ENCODE measurements at regions not wholly inside any gene's neighbourhood (a gene's known extent, or its start where the extent isn't known, plus 50 kb on each side); places are given as distances from the start of the nearest gene placed in this dataset.

DNA sequence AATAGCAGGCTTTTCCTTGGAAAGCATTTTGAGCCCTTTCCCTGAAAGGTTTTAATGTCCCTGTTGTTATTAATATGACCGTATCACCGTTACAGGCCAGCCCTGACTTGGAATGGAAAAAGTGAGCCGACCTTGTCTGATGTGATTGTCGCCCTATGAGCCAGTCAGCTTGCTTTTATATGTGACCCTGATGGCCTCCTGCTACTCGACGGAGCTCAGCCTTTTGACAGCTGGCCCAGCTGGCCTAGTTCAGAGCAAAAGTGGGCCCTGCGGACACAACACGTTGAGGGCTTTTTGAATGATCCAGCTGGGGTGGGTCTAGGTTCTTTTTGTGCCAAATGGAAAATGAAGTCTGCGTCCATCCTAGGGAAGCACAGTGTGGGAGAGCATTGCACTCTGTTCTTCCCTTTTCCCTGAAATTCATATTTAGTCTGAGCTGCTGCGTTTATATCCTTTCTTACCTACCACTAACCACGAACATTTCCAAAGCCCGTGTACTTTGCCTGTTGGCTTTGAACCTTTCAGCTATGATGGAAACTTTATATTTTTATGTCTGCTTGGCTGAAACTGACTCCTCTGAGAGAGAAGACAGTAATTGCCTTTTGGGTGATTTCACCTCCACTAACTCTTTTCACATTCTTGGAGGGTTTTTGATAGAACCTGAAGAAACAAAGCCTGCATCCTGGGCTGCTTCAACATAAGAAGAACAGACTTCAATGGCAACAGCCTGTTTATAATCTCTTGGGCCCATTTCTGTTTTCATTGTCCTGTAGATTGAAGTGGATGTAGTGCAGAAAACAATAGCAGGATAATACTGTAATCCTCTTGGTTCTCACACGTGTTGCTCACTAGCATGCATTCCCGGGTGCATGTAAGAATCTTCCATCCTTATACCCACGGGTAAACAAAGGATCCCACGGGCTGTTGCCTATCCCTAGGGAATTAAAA is 121.8 kb upstream of the HDGFL1 start:
- H3K27ac ChIP-seq = peak overlapping the region; percentile 76
- in situ Hi-C loops (cut with HindIII; ENCODE audit: low pct_ligation_motif_present, low sequenced_read_pairs) = no loop called here

DNA sequence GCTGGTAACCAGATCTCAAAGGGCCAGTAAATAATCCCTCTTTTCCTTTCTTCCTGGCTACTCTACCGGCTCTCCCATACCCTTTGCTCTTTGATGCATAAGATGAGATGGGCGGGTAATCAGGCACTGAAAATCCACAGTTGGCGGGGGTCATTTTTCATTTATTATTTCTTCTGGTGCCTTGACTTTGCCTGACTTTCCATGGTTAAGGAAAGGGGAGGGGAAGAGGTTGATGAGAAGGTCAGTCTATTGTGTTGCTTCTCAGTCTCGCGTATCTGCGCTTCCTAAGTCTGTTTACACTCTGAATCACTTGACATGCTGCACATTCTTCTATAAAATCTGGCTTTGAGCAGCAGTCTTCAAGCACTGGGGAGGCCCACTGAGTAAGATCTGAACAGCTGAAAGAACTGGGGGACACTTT is 121.1 kb upstream of the HDGFL1 start:
- H3K27me3 ChIP-seq (replicated peaks) = no peaks in the 10 kb centered on the region
- peak; percentile 93 for DNase-seq
- no peaks in the 10 kb centered on the region for H3K36me3 ChIP-seq (replicated peaks)
- peak overlapping the region; percentile 76 for H3K27ac ChIP-seq
- in situ Hi-C loops (cut with HindIII; ENCODE audit: low pct_ligation_motif_present, low sequenced_read_pairs) = no loop called here
- no peak overlapping the region for H3K4me3 ChIP-seq (ENCODE audit: low read depth, low read length)
- TF ChIP-seq, protein P1, sequence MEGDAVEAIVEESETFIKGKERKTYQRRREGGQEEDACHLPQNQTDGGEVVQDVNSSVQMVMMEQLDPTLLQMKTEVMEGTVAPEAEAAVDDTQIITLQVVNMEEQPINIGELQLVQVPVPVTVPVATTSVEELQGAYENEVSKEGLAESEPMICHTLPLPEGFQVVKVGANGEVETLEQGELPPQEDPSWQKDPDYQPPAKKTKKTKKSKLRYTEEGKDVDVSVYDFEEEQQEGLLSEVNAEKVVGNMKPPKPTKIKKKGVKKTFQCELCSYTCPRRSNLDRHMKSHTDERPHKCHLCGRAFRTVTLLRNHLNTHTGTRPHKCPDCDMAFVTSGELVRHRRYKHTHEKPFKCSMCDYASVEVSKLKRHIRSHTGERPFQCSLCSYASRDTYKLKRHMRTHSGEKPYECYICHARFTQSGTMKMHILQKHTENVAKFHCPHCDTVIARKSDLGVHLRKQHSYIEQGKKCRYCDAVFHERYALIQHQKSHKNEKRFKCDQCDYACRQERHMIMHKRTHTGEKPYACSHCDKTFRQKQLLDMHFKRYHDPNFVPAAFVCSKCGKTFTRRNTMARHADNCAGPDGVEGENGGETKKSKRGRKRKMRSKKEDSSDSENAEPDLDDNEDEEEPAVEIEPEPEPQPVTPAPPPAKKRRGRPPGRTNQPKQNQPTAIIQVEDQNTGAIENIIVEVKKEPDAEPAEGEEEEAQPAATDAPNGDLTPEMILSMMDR (IDR thresholded peaks at IDR 0.05; ENCODE audit: low read depth, low read length, missing control alignments) = no peak

More for the DNA sequence above, 121.8 kb upstream of the HDGFL1 start:
- no peaks in the 10 kb centered on the region for H3K27me3 ChIP-seq (replicated peaks)
- no peak for DNase-seq
- no peak overlapping the region for H3K4me3 ChIP-seq (ENCODE audit: low read depth, low read length)
- TF ChIP-seq, protein P1 (IDR thresholded peaks at IDR 0.05; ENCODE audit: low read depth, low read length, missing control alignments) = no peak
- H3K36me3 ChIP-seq (replicated peaks) = no peaks in the 10 kb centered on the region

DNA sequence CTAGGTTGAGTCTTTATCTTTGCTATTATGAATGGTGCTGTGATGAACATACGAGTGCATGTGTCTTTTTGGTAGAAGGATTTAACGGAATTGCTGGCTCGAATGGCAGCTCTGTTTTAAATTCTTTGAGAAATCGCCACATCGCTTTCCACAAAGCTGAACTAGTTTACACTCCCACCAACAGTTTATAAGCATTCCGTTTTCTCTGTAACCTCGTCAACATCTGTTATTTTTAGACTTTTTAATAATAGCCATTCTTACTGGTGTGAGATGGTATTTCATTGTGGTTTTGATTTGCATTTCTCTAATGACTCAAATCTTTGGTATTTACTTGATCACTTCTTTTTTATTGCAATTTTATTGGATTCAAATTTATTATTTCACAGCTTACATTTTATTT is 117.4 kb upstream of the HDGFL1 start:
- Histone ChIP-seq H3K27ac (no peak overlapping the region), H3K27me3 (replicated peaks) (no peaks in the 10 kb centered on the region), H3K36me3 (replicated peaks) (no peaks in the 10 kb centered on the region), H3K4me3 (ENCODE audit: low read depth, low read length) (no peak overlapping the region)
- DNase-seq = no peak
- in situ Hi-C loops (cut with HindIII; ENCODE audit: low pct_ligation_motif_present, low sequenced_read_pairs) = no loop called here
- TF ChIP-seq, protein P1 (IDR thresholded peaks at IDR 0.05; ENCODE audit: low read depth, low read length, missing control alignments) = no peak

DNA sequence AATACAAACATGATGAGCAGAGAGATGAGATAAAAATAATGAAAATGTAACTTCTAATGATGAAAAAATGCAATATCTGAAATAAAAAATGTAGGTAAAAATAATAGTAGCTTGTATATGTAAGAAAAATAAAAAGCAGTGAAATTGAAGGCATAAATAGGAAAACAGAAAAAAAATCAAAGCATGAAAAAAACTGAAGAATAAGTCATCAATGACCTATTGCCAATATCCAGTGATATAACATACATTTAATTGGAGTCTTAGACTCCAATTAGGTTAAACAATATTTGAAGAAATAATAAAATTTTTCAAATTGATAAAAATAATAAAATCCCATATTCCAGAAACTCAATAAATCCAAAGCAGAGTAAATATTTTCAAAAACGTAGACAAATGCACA is 114.0 kb upstream of the HDGFL1 start:
- in situ Hi-C loops (cut with HindIII; ENCODE audit: low pct_ligation_motif_present, low sequenced_read_pairs) = no loop called here
- no peak for DNase-seq
- Histone ChIP-seq H3K4me3 (ENCODE audit: low read depth, low read length) (no peak overlapping the region), H3K27me3 (replicated peaks) (no peaks in the 10 kb centered on the region), H3K36me3 (replicated peaks) (no peaks in the 10 kb centered on the region), H3K27ac (no peak overlapping the region)
- TF ChIP-seq, protein P1 (IDR thresholded peaks at IDR 0.05; ENCODE audit: low read depth, low read length, missing control alignments) = no peak

DNA sequence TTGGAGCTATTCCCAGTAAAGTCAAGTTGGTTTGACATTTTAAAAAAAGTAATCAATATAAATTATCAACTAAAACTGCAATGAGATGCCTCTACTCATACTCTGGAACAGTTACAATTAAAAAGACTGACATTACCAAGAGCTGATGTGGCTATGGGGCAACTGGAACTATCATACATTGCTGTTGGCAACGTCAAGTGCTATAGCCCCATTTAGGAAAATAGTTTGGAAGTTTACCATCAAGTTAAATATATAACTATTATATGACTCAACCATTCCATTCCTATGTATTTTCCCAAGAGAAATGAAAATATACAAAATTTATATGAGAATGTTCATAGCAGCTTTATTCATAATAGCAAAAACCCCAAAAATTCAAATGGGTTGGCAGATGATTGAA is 111.4 kb upstream of the HDGFL1 start:
- Histone ChIP-seq H3K27me3 (replicated peaks) (no peaks in the 10 kb centered on the region), H3K27ac (no peak overlapping the region), H3K36me3 (replicated peaks) (no peaks in the 10 kb centered on the region), H3K4me3 (ENCODE audit: low read depth, low read length) (no peak overlapping the region)
- in situ Hi-C loops (cut with HindIII; ENCODE audit: low pct_ligation_motif_present, low sequenced_read_pairs) = no loop called here
- DNase-seq = no peak
- TF ChIP-seq, protein P1 (IDR thresholded peaks at IDR 0.05; ENCODE audit: low read depth, low read length, missing control alignments) = no peak

Measured in brain microvascular endothelial cell (primary cell).